ENCODE measurements at regions not wholly inside any gene's neighbourhood (a gene's known extent, or its start where the extent isn't known, plus 50 kb on each side); places are given as distances from the start of the nearest gene placed in this dataset.
A peak's percentile ranks its signal among the peaks of the same experiment; 100 is the strongest.

DNA sequence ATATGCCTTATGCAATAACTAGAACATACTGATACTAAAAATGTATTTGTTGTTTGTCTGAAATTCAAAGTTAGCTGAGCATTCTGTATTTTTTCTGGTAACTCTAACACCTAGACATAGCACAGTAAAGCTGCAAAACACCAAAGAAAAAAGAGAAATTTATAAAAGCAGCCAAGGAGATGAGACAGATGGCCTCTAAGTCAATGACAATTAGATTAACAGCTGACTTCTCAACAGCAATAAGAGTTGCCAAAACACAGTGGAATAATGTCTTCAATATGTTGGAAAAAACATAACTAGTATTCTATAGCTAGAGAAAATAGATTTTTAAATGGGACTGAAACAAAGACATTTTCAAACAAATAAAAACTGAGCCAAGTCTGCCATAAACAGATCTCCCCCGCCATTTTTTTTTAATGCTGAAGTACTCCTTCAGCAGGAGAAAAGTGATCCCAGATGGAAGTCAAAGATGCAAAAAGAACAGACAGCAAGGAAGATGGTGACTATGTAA is 81.3 kb downstream of the SYF2 start:
- TF ChIP-seq, protein P1, sequence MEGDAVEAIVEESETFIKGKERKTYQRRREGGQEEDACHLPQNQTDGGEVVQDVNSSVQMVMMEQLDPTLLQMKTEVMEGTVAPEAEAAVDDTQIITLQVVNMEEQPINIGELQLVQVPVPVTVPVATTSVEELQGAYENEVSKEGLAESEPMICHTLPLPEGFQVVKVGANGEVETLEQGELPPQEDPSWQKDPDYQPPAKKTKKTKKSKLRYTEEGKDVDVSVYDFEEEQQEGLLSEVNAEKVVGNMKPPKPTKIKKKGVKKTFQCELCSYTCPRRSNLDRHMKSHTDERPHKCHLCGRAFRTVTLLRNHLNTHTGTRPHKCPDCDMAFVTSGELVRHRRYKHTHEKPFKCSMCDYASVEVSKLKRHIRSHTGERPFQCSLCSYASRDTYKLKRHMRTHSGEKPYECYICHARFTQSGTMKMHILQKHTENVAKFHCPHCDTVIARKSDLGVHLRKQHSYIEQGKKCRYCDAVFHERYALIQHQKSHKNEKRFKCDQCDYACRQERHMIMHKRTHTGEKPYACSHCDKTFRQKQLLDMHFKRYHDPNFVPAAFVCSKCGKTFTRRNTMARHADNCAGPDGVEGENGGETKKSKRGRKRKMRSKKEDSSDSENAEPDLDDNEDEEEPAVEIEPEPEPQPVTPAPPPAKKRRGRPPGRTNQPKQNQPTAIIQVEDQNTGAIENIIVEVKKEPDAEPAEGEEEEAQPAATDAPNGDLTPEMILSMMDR (IDR thresholded peaks at IDR 0.05; ENCODE audit: poor library complexity, severe bottlenecking), result no peak

DNA sequence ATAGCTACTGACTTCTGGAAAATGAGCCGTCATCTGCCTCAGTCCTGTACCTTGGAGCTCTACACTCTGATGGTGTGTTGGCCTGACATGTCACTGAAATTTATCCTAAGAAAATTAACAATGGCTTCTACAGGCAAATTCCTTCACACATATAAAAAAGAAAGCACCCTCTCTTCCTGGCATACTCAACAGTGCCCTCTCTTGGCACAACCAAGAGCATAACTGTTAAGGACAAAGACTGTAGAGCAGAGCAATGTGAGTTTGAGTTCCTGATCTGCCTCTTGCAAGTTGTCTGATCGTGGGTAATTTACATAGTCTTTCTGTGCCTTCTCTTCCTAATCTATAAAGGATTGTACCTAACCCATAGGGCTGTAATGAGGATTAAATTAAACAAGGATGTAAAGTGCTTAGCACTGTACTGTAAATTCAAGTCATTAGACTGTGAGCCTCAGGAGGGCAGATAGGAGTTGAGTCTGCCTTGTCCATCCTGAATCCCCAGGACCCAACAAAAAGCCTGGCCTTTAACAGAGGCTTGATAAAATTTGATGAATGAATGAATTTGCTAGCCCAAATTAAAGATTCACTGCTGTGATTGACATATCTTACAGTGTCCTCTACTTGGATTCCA is 83.5 kb downstream of the SYF2 start:
- Histone ChIP-seq H3K27me3 (ENCODE audit: insufficient read depth, poor library complexity, severe bottlenecking) (peaks cover 34% of the 10 kb centered on the region), H3K27ac (ENCODE audit: poor library complexity, severe bottlenecking) (no peak overlapping the region), H3K36me3 (ENCODE audit: low read depth) (no peaks in the 10 kb centered on the region), H3K9me3 (ENCODE audit: severe bottlenecking) (peaks cover 3% of the 10 kb centered on the region), H3K4me3 (ENCODE audit: severe bottlenecking) (no peak overlapping the region), H3K4me1 (ENCODE audit: insufficient read depth, poor library complexity, severe bottlenecking) (no peaks in the 10 kb centered on the region)
- DNase-seq (ENCODE audit: low spot score) (no peak), ATAC-seq (ENCODE audit: low read depth) (no peak)
- TF ChIP-seq, protein P1 (IDR thresholded peaks at IDR 0.05; ENCODE audit: poor library complexity, severe bottlenecking), result peak; percentile 14

More for the DNA sequence above, 81.3 kb downstream of the SYF2 start:
- ATAC-seq (ENCODE audit: low read depth), result no peak
- no peaks in the 10 kb centered on the region for H3K4me1 ChIP-seq (ENCODE audit: insufficient read depth, poor library complexity, severe bottlenecking)
- H3K4me3 ChIP-seq (ENCODE audit: severe bottlenecking), result no peak overlapping the region
- DNase-seq (ENCODE audit: low spot score), result no peak
- no peak overlapping the region for H3K27ac ChIP-seq (ENCODE audit: poor library complexity, severe bottlenecking)
- peaks cover 43% of the 10 kb centered on the region for H3K27me3 ChIP-seq (ENCODE audit: insufficient read depth, poor library complexity, severe bottlenecking)
- H3K36me3 ChIP-seq (ENCODE audit: low read depth), result no peaks in the 10 kb centered on the region
- peaks cover 3% of the 10 kb centered on the region for H3K9me3 ChIP-seq (ENCODE audit: severe bottlenecking)

DNA sequence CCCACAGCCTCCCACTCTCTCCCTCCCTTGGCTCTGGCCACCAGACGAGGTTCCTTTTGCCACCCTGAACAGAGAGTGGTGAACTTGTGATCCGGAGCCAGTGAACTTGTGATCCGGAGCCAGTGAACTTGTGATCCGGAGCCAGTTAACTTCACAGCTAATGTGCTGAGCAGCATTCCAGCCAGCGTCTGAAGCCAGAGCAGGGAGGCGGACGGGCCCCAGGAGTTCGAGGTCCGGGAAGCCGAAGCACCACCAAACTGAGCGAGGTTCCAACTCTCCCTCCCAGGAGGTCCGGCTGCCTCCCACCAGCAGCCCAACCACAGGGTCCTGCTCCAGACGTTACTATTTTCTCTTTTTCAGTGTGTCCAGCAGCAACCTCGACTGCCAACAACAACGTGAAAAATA is 85.8 kb downstream of the SYF2 start:
- no peak overlapping the region for H3K4me3 ChIP-seq (ENCODE audit: severe bottlenecking)
- no peak for DNase-seq (ENCODE audit: low spot score)
- H3K4me1 ChIP-seq (ENCODE audit: insufficient read depth, poor library complexity, severe bottlenecking), result no peaks in the 10 kb centered on the region
- peaks cover 3% of the 10 kb centered on the region for H3K9me3 ChIP-seq (ENCODE audit: severe bottlenecking)
- H3K27ac ChIP-seq (ENCODE audit: poor library complexity, severe bottlenecking), result no peak overlapping the region
- peaks cover 21% of the 10 kb centered on the region for H3K27me3 ChIP-seq (ENCODE audit: insufficient read depth, poor library complexity, severe bottlenecking)
- TF ChIP-seq, protein P1 (IDR thresholded peaks at IDR 0.05; ENCODE audit: poor library complexity, severe bottlenecking), result no peak
- no peaks in the 10 kb centered on the region for H3K36me3 ChIP-seq (ENCODE audit: low read depth)
- no peak for ATAC-seq (ENCODE audit: low read depth)

DNA sequence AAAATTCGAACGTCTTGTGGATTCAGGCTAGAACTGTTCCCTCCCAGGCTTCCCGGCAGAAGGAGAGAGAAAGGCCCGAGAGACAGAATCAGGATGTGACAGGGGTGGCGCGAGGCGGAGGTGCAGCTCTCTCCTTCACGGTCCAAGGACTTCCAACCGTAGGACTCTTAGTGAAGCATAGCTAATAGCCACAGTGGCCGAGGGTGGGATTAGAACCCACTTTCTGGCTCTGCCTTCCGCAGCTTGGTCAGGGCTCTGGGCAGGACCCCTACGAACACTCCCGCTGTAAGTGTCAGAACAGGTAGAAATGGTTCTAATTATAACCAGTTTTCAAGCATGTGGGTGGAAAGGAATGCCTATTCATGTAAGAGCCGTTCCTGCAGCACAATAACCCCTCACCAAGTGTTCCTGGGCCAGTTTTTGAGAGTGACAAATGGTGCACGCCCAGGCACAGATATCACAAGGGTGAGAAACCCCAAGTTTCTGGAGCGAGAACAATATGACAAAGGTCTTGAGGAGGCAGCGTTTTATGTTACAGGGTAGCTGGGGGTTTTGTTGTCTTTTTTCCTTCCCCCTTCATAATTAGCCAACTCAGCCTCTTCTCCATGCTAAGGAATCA is 86.4 kb downstream of the SYF2 start:
- Histone ChIP-seq H3K36me3 (ENCODE audit: low read depth) (no peaks in the 10 kb centered on the region), H3K9me3 (ENCODE audit: severe bottlenecking) (peaks cover 3% of the 10 kb centered on the region), H3K4me3 (ENCODE audit: severe bottlenecking) (no peak overlapping the region), H3K27me3 (ENCODE audit: insufficient read depth, poor library complexity, severe bottlenecking) (peaks cover 19% of the 10 kb centered on the region), H3K27ac (ENCODE audit: poor library complexity, severe bottlenecking) (no peak overlapping the region), H3K4me1 (ENCODE audit: insufficient read depth, poor library complexity, severe bottlenecking) (no peaks in the 10 kb centered on the region)
- ATAC-seq (ENCODE audit: low read depth) (no peak), DNase-seq (ENCODE audit: low spot score) (no peak)
- TF ChIP-seq, protein P1 (IDR thresholded peaks at IDR 0.05; ENCODE audit: poor library complexity, severe bottlenecking), result no peak

Data from RWPE2 (cell line).